Testis (tissue), 2 donors: ENCODE measurements at regions not wholly inside any gene's neighbourhood (a gene's known extent, or its start where the extent isn't known, plus 50 kb on each side); places are given as distances from the start of the nearest gene placed in this dataset.

ENCODE experiments used
- POLR2A ChIP-seq: fragments of 450-650 bp; IDR thresholded peaks from one replicate; pipeline ENCODE4 v1.6.1; 2017; ENCODE audit warnings: antibody characterized with exemption, mild to moderate bottlenecking, moderate library complexity
- TF ChIP-seq, protein P1 (sequence below), 3 experiments: fragments of 450-650 bp in 2 of 3; fragments of 200-600 bp in 1 of 3; sonication (generic) in 1 of 3; IDR thresholded peaks; one replicate each; pipeline ENCODE4 v1.5.1; 2016 to 2019; ENCODE audit warnings: antibody characterized with exemption in 3 of 3, mild to moderate bottlenecking in 2 of 3, moderate library complexity in 1 of 3

DNA sequence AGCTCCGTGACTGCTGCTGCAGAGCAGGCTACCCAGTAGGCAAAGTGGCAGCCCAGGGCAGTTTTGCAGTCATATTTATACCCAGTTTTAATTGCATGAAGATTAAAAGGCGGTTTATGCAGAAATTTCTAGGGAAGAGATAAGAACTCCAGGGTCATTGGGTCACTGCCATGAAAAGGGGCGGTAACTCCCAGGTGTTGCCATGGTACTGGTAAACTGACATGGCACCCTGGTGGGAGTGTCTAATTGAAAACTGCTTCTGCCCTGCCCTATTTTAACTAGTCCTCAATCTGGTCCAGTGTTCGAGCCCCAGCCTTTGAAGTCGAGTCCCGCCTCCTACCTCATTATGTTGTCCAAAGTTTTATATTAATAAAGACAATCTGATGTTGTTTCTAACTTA lies 75.0 kb upstream of the FUCA2 start:
- no peak for TF ChIP-seq POLR2A
- TF ChIP-seq, protein P1, sequence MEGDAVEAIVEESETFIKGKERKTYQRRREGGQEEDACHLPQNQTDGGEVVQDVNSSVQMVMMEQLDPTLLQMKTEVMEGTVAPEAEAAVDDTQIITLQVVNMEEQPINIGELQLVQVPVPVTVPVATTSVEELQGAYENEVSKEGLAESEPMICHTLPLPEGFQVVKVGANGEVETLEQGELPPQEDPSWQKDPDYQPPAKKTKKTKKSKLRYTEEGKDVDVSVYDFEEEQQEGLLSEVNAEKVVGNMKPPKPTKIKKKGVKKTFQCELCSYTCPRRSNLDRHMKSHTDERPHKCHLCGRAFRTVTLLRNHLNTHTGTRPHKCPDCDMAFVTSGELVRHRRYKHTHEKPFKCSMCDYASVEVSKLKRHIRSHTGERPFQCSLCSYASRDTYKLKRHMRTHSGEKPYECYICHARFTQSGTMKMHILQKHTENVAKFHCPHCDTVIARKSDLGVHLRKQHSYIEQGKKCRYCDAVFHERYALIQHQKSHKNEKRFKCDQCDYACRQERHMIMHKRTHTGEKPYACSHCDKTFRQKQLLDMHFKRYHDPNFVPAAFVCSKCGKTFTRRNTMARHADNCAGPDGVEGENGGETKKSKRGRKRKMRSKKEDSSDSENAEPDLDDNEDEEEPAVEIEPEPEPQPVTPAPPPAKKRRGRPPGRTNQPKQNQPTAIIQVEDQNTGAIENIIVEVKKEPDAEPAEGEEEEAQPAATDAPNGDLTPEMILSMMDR (IDR thresholded peaks at IDR 0.05) = no peak
